HepG2 (cell line): ENCODE measurements at regions not wholly inside any gene's neighbourhood (a gene's known extent, or its start where the extent isn't known, plus 50 kb on each side); places are given as distances from the start of the nearest gene placed in this dataset.
A peak's percentile ranks its signal among the peaks of the same experiment; 100 is the strongest.

ENCODE experiments used
- ATAC-seq: fragments of 200-7000 bp; cut with Tn5 transposase; 3 replicates; pipeline ENCODE4 v1.9.1; 2020; ENCODE audit warnings: mild to moderate bottlenecking, moderate library complexity
- BruUV-seq: library from RNA; stranded (reverse); fragments of 400-500 nt; replicated peaks from 2 replicates; lab custom pipeline; 2021; lab: Mats Ljungman, UMichigan
- CTCF ChIA-PET: fragments of 300-600 bp; formaldehyde crosslinking; extraction: SDS; loops from one replicate; lab custom pipeline; 2021; ENCODE audit warnings: low total read pairs, inconsistent platforms, low intra/inter-chr PET ratio; lab: Yijun Ruan, JAX
- POLR2A ChIA-PET: fragments of 350-600 bp; sonication (Branson Sonifier 250); formaldehyde crosslinking; loops from one replicate; lab custom pipeline; 2020; ENCODE audit warnings: antibody characterized with exemption, inconsistent platforms; lab: Yijun Ruan, JAX
- DNase-seq: peaks from one replicate; pipeline ENCODE4 v3.0.0-alpha.2; 2015; ENCODE audit warnings: low spot score
- FAIRE-seq: peaks from 3 replicates; lab custom pipeline; 2011; peaks lifted over from hg19 to GRCh38; lab: Jason Lieb, UNC
- H2AFZ ChIP-seq: one replicate; pipeline ENCODE4 v1.6.1; 2011; ENCODE audit warnings: low read length, inconsistent platforms
- H3K27ac ChIP-seq: fragments of 300-600 bp; 3 replicates; pipeline ENCODE4 v1.8.0; 2011; ENCODE audit warnings: mixed run types, mild to moderate bottlenecking, mixed read lengths, low read length, inconsistent platforms; ENCODE audit not compliant: insufficient read depth; ENCODE audit errors: extremely low read length
- H3K27me3 ChIP-seq, 2 experiments: fragments of 200-600 bp in 1 of 2; 2 replicates in 1 of 2; 3 replicates in 1 of 2; pipeline versions ENCODE4 v1.6.0 to v1.8.0; 2011; ENCODE audit warnings: low read length in 2 of 2, mild to moderate bottlenecking in 2 of 2, moderate library complexity in 2 of 2, inconsistent platforms in 1 of 2; ENCODE audit not compliant: insufficient read depth in 2 of 2, control insufficient read depth in 1 of 2
- H3K36me3 ChIP-seq, 2 experiments: fragments of 200-600 bp in 1 of 2; replicated peaks in 1 of 2; 2 replicates in 1 of 2; 3 replicates in 1 of 2; pipeline versions ENCODE4 v1.5.1 to v1.8.0; 2011; ENCODE audit warnings: low read length in 2 of 2, inconsistent platforms in 1 of 2; ENCODE audit not compliant: insufficient read depth in 2 of 2, control insufficient read depth in 1 of 2
- H3K4me1 ChIP-seq: 2 replicates; pipeline ENCODE4 v1.5.1; 2012; ENCODE audit warnings: low read length, inconsistent platforms; ENCODE audit not compliant: insufficient read depth
- H3K4me2 ChIP-seq: 2 replicates; pipeline ENCODE4 v1.6.0; 2011; ENCODE audit warnings: low read depth, low read length, inconsistent platforms
- H3K4me3 ChIP-seq, 3 experiments: fragments of 200-600 bp in 1 of 3; sonication (generic), shearing (Covaris generic) in 1 of 3; replicated peaks in 1 of 3; 2 replicates each; pipeline ENCODE4 v1.5.1; 2011 to 2016; ENCODE audit warnings: low read length in 3 of 3, inconsistent platforms in 2 of 3, low read depth in 2 of 3, mild to moderate bottlenecking in 2 of 3, control low read depth in 1 of 3, mixed read lengths in 1 of 3; ENCODE audit not compliant: insufficient read depth in 1 of 3
- H3K79me2 ChIP-seq: one replicate; pipeline ENCODE4 v1.6.1; 2011; ENCODE audit warnings: low read length, inconsistent platforms; ENCODE audit not compliant: insufficient read depth
- H3K9ac ChIP-seq: 2 replicates; pipeline ENCODE4 v1.6.0; 2011; ENCODE audit warnings: mild to moderate bottlenecking, low read depth, low read length, inconsistent platforms; ENCODE audit not compliant: insufficient read depth
- H3K9me3 ChIP-seq: 2 replicates; pipeline ENCODE4 v1.5.1; 2012; ENCODE audit warnings: mild to moderate bottlenecking, low read length
- H4K20me1 ChIP-seq: 2 replicates; pipeline ENCODE4 v1.6.0; 2011; ENCODE audit warnings: inconsistent platforms, mild to moderate bottlenecking, low read length, moderate library complexity; ENCODE audit not compliant: insufficient read depth
- AGO1 ChIP-seq: fragments of 200-400 bp; formaldehyde crosslinking; IDR thresholded peaks from 2 replicates; pipeline ENCODE4 v1.6.1; 2017; ENCODE audit warnings: mild to moderate bottlenecking, low read depth, low read length, moderate library complexity; ENCODE audit not compliant: poor library complexity, severe bottlenecking
- FOXM1 ChIP-seq: sonication (generic); formaldehyde crosslinking; IDR thresholded peaks from 2 replicates; pipeline ENCODE4 v1.5.0; 2020; ENCODE audit warnings: missing genetic modification reagents
- HBP1 ChIP-seq: IDR thresholded peaks from 2 replicates; pipeline ENCODE4 v1.6.1; 2016; ENCODE audit warnings: low read depth, control low read depth
- MAFF ChIP-seq: IDR thresholded peaks from 2 replicates; pipeline ENCODE4 v1.6.1; 2011; ENCODE audit warnings: low read depth, low read length, improper control_type of control experiment
- MAFK ChIP-seq, 2 experiments: IDR thresholded peaks in 1 of 2; conservative IDR thresholded peaks in 1 of 2; 2 replicates each; pipeline ENCODE4 v1.6.1; 2011; ENCODE audit warnings: improper control_type of control experiment in 2 of 2, low read length in 2 of 2
- SMAD1 ChIP-seq: sonication (generic); formaldehyde crosslinking; IDR thresholded peaks from 2 replicates; pipeline ENCODE4 v1.4.0; 2020; ENCODE audit warnings: missing genetic modification reagents, low read depth, mild to moderate bottlenecking, borderline replicate concordance
- STAT5B ChIP-seq: sonication (generic); formaldehyde crosslinking; IDR thresholded peaks from 2 replicates; pipeline ENCODE4 v1.4.0; 2020; ENCODE audit warnings: missing genetic modification reagents
- ZNF616 ChIP-seq: sonication (generic); formaldehyde crosslinking; IDR thresholded peaks from 2 replicates; pipeline ENCODE4 v1.5.0; 2020; ENCODE audit warnings: low read depth, mild to moderate bottlenecking, missing genetic modification reagents
- WGBS: methylation state at CpG from one replicate; pipeline ENCODE4 v1.1.6; 2017; ENCODE audit warnings: low lambda C conversion rate; 5-methylcytosine and 5-hydroxymethylcytosine counted together
- in situ Hi-C: cut with HindIII; loops from 2 replicates; pipeline ENCODE4 v1.10.0; 2017; ENCODE audit warnings: low pct_unique_long_range_greater_than_20kb; ENCODE audit not compliant: extremely low pct_ligation_motif_present
- intact Hi-C: fragments of 100-400 bp; cut with micrococcal nuclease; formaldehyde crosslinking; loops from one replicate; pipeline ENCODE4 v1.10.0; 2022; ENCODE audit not compliant: unreplicated experiment

- ATAC-seq (no peak), FAIRE-seq (no peak), DNase-seq (no peak)
- BruUV-seq: no TSS peak
- H3K27me3 ChIP-seq: no peaks in the 10 kb centered on the region
- H3K4me3 ChIP-seq: no peak overlapping the region
- ChIA-PET CTCF (no interaction called here), POLR2A (no interaction called here)
- intact Hi-C loops: no loop called here
- no peaks in the 10 kb centered on the region for H3K36me3 ChIP-seq
- WGBS: 0% methylated on average over 1 of the region's 1 CpG
- H3K4me1 ChIP-seq: no peaks in the 10 kb centered on the region
- H3K9ac ChIP-seq: no peak overlapping the region
- H3K27ac ChIP-seq: no peak overlapping the region
- no peak overlapping the region for H2AFZ ChIP-seq
- no peaks in the 10 kb centered on the region for H3K79me2 ChIP-seq
- H4K20me1 ChIP-seq: no peaks in the 10 kb centered on the region
- H3K4me2 ChIP-seq: no peak overlapping the region
- TF ChIP-seq SMAD1 (CRISPR knock-in tag) (no peak), MAFK (conservative IDR thresholded peaks at IDR 0.05 in 1 of 2, IDR thresholded peaks at IDR 0.05 in 1 of 2; ENCODE audit: low read length in 2 of 2) (peak in 1 of 2 experiments; percentile 66; a peak in 3 of 4 replicates), MAFF (peak; percentile 31; the same call in 1 of the 2 replicates), HBP1 (CRISPR knock-in tag) (no peak)
- H3K9me3 ChIP-seq: peaks cover 24% of the 10 kb centered on the region
- in situ Hi-C loops: no loop called here
Measured at GRCh38 chr4:96366632-96367031, 526.7 kb downstream of the PDHA2 start.

GRCh38 chr4:96375367-96375766 is 535.5 kb downstream of the PDHA2 start:
- POLR2A ChIA-PET: no interaction called here
- H3K36me3 ChIP-seq: no peaks in the 10 kb centered on the region
- CTCF ChIA-PET: no interaction called here
- peaks cover 19% of the 10 kb centered on the region for H3K9me3 ChIP-seq
- no peaks in the 10 kb centered on the region for H3K27me3 ChIP-seq
- no peaks in the 10 kb centered on the region for H3K79me2 ChIP-seq
- in situ Hi-C loops: no loop called here
- FAIRE-seq: no peak
- H3K9ac ChIP-seq: no peak overlapping the region
- H3K4me2 ChIP-seq: no peak overlapping the region
- H3K4me3 ChIP-seq: no peak overlapping the region
- BruUV-seq: no TSS peak
- H3K4me1 ChIP-seq: no peaks in the 10 kb centered on the region
- no peak for DNase-seq
- H2AFZ ChIP-seq: no peak overlapping the region
- intact Hi-C loops: no loop called here
- ATAC-seq: no peak
- TF ChIP-seq STAT5B: no peak
- no peak for TF ChIP-seq AGO1
- TF ChIP-seq ZNF616 (CRISPR knock-in tag): no peak
- no peak for TF ChIP-seq FOXM1 (CRISPR knock-in tag)
- no peaks in the 10 kb centered on the region for H4K20me1 ChIP-seq
- H3K27ac ChIP-seq: no peak overlapping the region
- WGBS: 2% methylated on average over 3 of the region's 3 CpGs
